Trophoblast cell (in vitro differentiated cells and primary cell): ENCODE measurements at regions not wholly inside any gene's neighbourhood (a gene's known extent, or its start where the extent isn't known, plus 50 kb on each side); places are given as distances from the start of the nearest gene placed in this dataset.

Experiments used
- DNase-seq, 2 donors: peaks; one replicate each; pipeline ENCODE4 v3.0.0-alpha.2; 2016
- H2AFZ ChIP-seq: 2 replicates; pipeline ENCODE4 v1.6.1; 2013; ENCODE audit warnings: low read length, moderate library complexity, mild to moderate bottlenecking; ENCODE audit not compliant: insufficient read depth, poor library complexity
- H2AK5ac ChIP-seq: 2 replicates; pipeline ENCODE4 v1.6.1; 2013; ENCODE audit warnings: mild to moderate bottlenecking, low read length
- H2BK120ac ChIP-seq: 2 replicates; pipeline ENCODE4 v1.6.1; 2013; ENCODE audit warnings: low read length, mild to moderate bottlenecking, moderate library complexity; ENCODE audit not compliant: insufficient read depth, poor library complexity
- H2BK12ac ChIP-seq: 2 replicates; pipeline ENCODE4 v1.6.1; 2013; ENCODE audit warnings: mild to moderate bottlenecking, low read length, moderate library complexity
- H2BK5ac ChIP-seq: 2 replicates; pipeline ENCODE4 v1.6.1; 2013; ENCODE audit warnings: low read length, low read depth, moderate library complexity, mild to moderate bottlenecking; ENCODE audit not compliant: poor library complexity
- H3K14ac ChIP-seq: 2 replicates; pipeline ENCODE4 v1.6.1; 2013; ENCODE audit warnings: mild to moderate bottlenecking, low read length
- H3K18ac ChIP-seq: 2 replicates; pipeline ENCODE4 v1.6.1; 2013; ENCODE audit warnings: mild to moderate bottlenecking, low read length
- H3K23ac ChIP-seq: 2 replicates; pipeline ENCODE4 v1.6.1; 2013; ENCODE audit warnings: low read length
- H3K27ac ChIP-seq: 2 replicates; pipeline ENCODE4 v1.5.1; 2013; ENCODE audit warnings: low read depth, mild to moderate bottlenecking, inconsistent platforms, low read length, moderate library complexity
- H3K27me3 ChIP-seq: 2 replicates; pipeline ENCODE4 v1.6.1; 2013; ENCODE audit warnings: inconsistent platforms, mild to moderate bottlenecking, low read length, moderate library complexity; ENCODE audit not compliant: insufficient read depth
- H3K36me3 ChIP-seq, 2 experiments: 1 replicate in 1 of 2; 2 replicates in 1 of 2; pipeline ENCODE4 v1.6.1; 2013; ENCODE audit warnings: low read length in 2 of 2, mild to moderate bottlenecking in 2 of 2, moderate library complexity in 1 of 2; ENCODE audit not compliant: insufficient read depth in 2 of 2, control insufficient read depth in 1 of 2
- H3K4ac ChIP-seq: 2 replicates; pipeline ENCODE4 v1.6.1; 2013; ENCODE audit warnings: low read depth, mild to moderate bottlenecking, low read length, moderate library complexity
- H3K4me1 ChIP-seq, 2 experiments: 1 replicate in 1 of 2; 2 replicates in 1 of 2; pipeline ENCODE4 v1.6.1; 2013; ENCODE audit warnings: low read length in 2 of 2, mild to moderate bottlenecking in 2 of 2, moderate library complexity in 1 of 2; ENCODE audit not compliant: insufficient read depth in 2 of 2, control insufficient read depth in 1 of 2
- H3K4me2 ChIP-seq: 2 replicates; pipeline ENCODE4 v1.6.1; 2013; ENCODE audit warnings: inconsistent platforms, mild to moderate bottlenecking, low read length, moderate library complexity
- H3K4me3 ChIP-seq: 2 replicates; pipeline ENCODE4 v1.5.1; 2013; ENCODE audit warnings: mild to moderate bottlenecking, low read depth, low read length, inconsistent platforms
- H3K79me1 ChIP-seq: one replicate; pipeline ENCODE4 v1.6.1; 2013; ENCODE audit warnings: low read length
- H3K79me2 ChIP-seq: 2 replicates; pipeline ENCODE4 v1.6.1; 2013; ENCODE audit warnings: low read length, mild to moderate bottlenecking; ENCODE audit not compliant: control insufficient read depth, insufficient read depth, poor library complexity
- H3K9ac ChIP-seq: 2 replicates; pipeline ENCODE4 v1.6.1; 2013; ENCODE audit warnings: mild to moderate bottlenecking, low read length
- H3K9me3 ChIP-seq: 2 replicates; pipeline ENCODE4 v1.6.1; 2013; ENCODE audit warnings: low read depth, mild to moderate bottlenecking, control low read depth, inconsistent platforms, low read length; ENCODE audit not compliant: insufficient read depth
- H4K12ac ChIP-seq: 2 replicates; pipeline ENCODE4 v1.6.1; 2013; ENCODE audit warnings: low read depth, mild to moderate bottlenecking, low read length, moderate library complexity
- H4K8ac ChIP-seq: 2 replicates; pipeline ENCODE4 v1.6.1; 2013; ENCODE audit warnings: low read depth, mild to moderate bottlenecking, low read length, moderate library complexity
- H4K91ac ChIP-seq: one replicate; pipeline ENCODE4 v1.6.1; 2013; ENCODE audit warnings: low read depth, mild to moderate bottlenecking, low read length, moderate library complexity
- WGBS: extraction: QIAGEN DNeasy Blood & Tissue Kit; methylation state at CpG from one replicate; pipeline ENCODE4 v1.1.7; 2013; ENCODE audit warnings: missing lambda C conversion rate; ENCODE audit not compliant: insufficient read length, insufficient coverage; ENCODE audit errors: extremely low coverage; 5-methylcytosine and 5-hydroxymethylcytosine counted together

GRCh38 chr6:139647841-139648240 lies 273.4 kb upstream of the CITED2 start:
- WGBS: no CpG with 5 or more reads among the region's 5 CpGs
- peaks cover 11 to 15% of the 10 kb centered on the region in 2 experiments for H3K4me1 ChIP-seq
- no peak overlapping the region for H3K18ac ChIP-seq
- H3K23ac ChIP-seq: no peak overlapping the region
- H3K36me3 ChIP-seq: no peaks in the 10 kb centered on the region
- H3K79me2 ChIP-seq: peaks cover 2% of the 10 kb centered on the region
- H3K79me1 ChIP-seq: peaks cover 10% of the 10 kb centered on the region
- DNase-seq: no peak
- no peak overlapping the region for H2BK120ac ChIP-seq
- no peak overlapping the region for H3K4me3 ChIP-seq
- H3K9me3 ChIP-seq: no peaks in the 10 kb centered on the region
- no peak overlapping the region for H2AFZ ChIP-seq
- no peak overlapping the region for H2BK5ac ChIP-seq
- no peak overlapping the region for H4K8ac ChIP-seq
- H3K14ac ChIP-seq: no peak overlapping the region
- no peak overlapping the region for H3K9ac ChIP-seq
- H2AK5ac ChIP-seq: no peak overlapping the region
- H3K27me3 ChIP-seq: no peaks in the 10 kb centered on the region
- H3K4ac ChIP-seq: no peak overlapping the region
- no peak overlapping the region for H2BK12ac ChIP-seq
- H4K91ac ChIP-seq: no peak overlapping the region
- H4K12ac ChIP-seq: no peak overlapping the region
- no peak overlapping the region for H3K27ac ChIP-seq
- H3K4me2 ChIP-seq: no peak overlapping the region

DNA sequence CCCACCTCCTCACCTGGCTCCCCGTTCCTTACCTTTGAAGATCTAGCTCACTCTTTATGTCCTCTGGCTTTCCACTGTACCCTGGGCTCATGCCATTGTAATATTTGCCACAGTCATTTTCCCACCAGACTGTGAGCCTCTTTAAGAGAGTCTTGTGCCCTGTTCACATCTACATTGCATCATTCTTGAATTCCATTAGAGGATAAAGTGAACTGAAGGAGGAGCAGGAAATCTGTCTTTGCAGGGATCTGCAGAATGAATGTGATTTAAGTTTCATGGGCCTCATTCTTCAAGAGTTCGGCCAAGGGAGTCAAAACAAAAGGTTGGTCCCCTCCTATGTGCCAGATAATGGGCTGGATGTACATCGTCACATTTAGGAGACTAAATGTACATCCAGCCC lies 272.6 kb upstream of the CITED2 start:
- no peak overlapping the region for H3K4ac ChIP-seq
- H3K4me1 ChIP-seq: peaks cover 11 to 15% of the 10 kb centered on the region in 2 experiments
- H4K12ac ChIP-seq: no peak overlapping the region
- no peak overlapping the region for H2BK120ac ChIP-seq
- no peak overlapping the region for H4K8ac ChIP-seq
- DNase-seq: no peak
- no peak overlapping the region for H3K18ac ChIP-seq
- no peak overlapping the region for H3K4me2 ChIP-seq
- H2AK5ac ChIP-seq: no peak overlapping the region
- H3K27ac ChIP-seq: no peak overlapping the region
- H3K4me3 ChIP-seq: no peak overlapping the region
- H4K91ac ChIP-seq: no peak overlapping the region
- H2BK5ac ChIP-seq: no peak overlapping the region
- peaks cover 2% of the 10 kb centered on the region for H3K79me2 ChIP-seq
- H3K27me3 ChIP-seq: no peaks in the 10 kb centered on the region
- H3K14ac ChIP-seq: no peak overlapping the region
- no peaks in the 10 kb centered on the region for H3K36me3 ChIP-seq
- no peak overlapping the region for H3K9ac ChIP-seq
- no CpG with 5 or more reads among the region's 3 CpGs for WGBS
- H2BK12ac ChIP-seq: peak overlapping the region; percentile 25
- no peak overlapping the region for H3K23ac ChIP-seq
- no peak overlapping the region for H2AFZ ChIP-seq
- no peaks in the 10 kb centered on the region for H3K9me3 ChIP-seq
- peaks cover 10% of the 10 kb centered on the region for H3K79me1 ChIP-seq

- no peak overlapping the region for H3K14ac ChIP-seq
- no peak overlapping the region for H3K9ac ChIP-seq
- no peak overlapping the region for H3K4me3 ChIP-seq
- H3K36me3 ChIP-seq: no peaks in the 10 kb centered on the region
- no peak for DNase-seq
- no peak overlapping the region for H2AK5ac ChIP-seq
- no peak overlapping the region for H4K91ac ChIP-seq
- no peak overlapping the region for H3K4me2 ChIP-seq
- WGBS: no CpG with 5 or more reads among the region's 6 CpGs
- no peak overlapping the region for H3K4ac ChIP-seq
- H4K12ac ChIP-seq: no peak overlapping the region
- peak overlapping the region; percentile 42 for H2BK12ac ChIP-seq
- peaks cover 2% of the 10 kb centered on the region for H3K79me2 ChIP-seq
- no peak overlapping the region for H3K27ac ChIP-seq
- H2AFZ ChIP-seq: no peak overlapping the region
- peaks cover 11 to 15% of the 10 kb centered on the region in 2 experiments for H3K4me1 ChIP-seq
- peaks cover 10% of the 10 kb centered on the region for H3K79me1 ChIP-seq
- no peaks in the 10 kb centered on the region for H3K9me3 ChIP-seq
- H3K18ac ChIP-seq: no peak overlapping the region
- no peaks in the 10 kb centered on the region for H3K27me3 ChIP-seq
- H2BK5ac ChIP-seq: no peak overlapping the region
- H3K23ac ChIP-seq: no peak overlapping the region
- no peak overlapping the region for H2BK120ac ChIP-seq
- no peak overlapping the region for H4K8ac ChIP-seq
These were observed 270.4 kb upstream of the CITED2 start for GRCh38 chr6:139644821-139645220.

- no CpG with 5 or more reads among the region's 5 CpGs for WGBS
- H4K91ac ChIP-seq: peak overlapping the region; percentile 78
- H3K4me3 ChIP-seq: no peak overlapping the region
These were observed 269.5 kb upstream of the CITED2 start for GRCh38 chr6:139643986-139644385.

More at GRCh38 chr6:139643986-139644385, 269.5 kb upstream of the CITED2 start:
- Histone ChIP-seq H3K23ac (no peak overlapping the region), H3K18ac (peak overlapping the region; percentile 67), H4K8ac (peak overlapping the region; percentile 35), H3K36me3 (no peaks in the 10 kb centered on the region), H2BK5ac (peak overlapping the region; percentile 60), H3K9me3 (no peaks in the 10 kb centered on the region), H2BK120ac (peak overlapping the region; percentile 68), H3K27me3 (no peaks in the 10 kb centered on the region), H2AFZ (no peak overlapping the region), H3K4me1 (peaks cover 11 to 15% of the 10 kb centered on the region in 2 experiments), H2BK12ac (peak overlapping the region; percentile 94), H3K27ac (no peak overlapping the region), H3K4me2 (no peak overlapping the region), H3K14ac (peak overlapping the region; percentile 73), H3K9ac (no peak overlapping the region), H3K4ac (peak overlapping the region; percentile 48), H3K79me2 (peaks cover 2% of the 10 kb centered on the region), H3K79me1 (peaks cover 12% of the 10 kb centered on the region), H2AK5ac (no peak overlapping the region), H4K12ac (no peak overlapping the region)
- DNase-seq: peak in 1 of 2 donors; percentile 43
